ENCODE measurements at regions not wholly inside any gene's neighbourhood (a gene's known extent, or its start where the extent isn't known, plus 50 kb on each side); places are given as distances from the start of the nearest gene placed in this dataset.
"Not testable (repeated sequence)": the region's sequence is repeated elsewhere in the genome, so short reads cannot be mapped to it uniquely, and the experiment has no call there.

- peaks cover 3% of the 10 kb centered on the region for H3K9me3 ChIP-seq (ENCODE audit: severe bottlenecking)
- no peak overlapping the region for H3K4me3 ChIP-seq (ENCODE audit: low read depth, low read length)
- H3K36me3 ChIP-seq: no peaks in the 10 kb centered on the region
- DNase-seq: no peak
- no peak overlapping the region for H3K27ac ChIP-seq
- no peaks in the 10 kb centered on the region for H3K27me3 ChIP-seq (ENCODE audit: insufficient read depth, low read depth, severe bottlenecking)
- no peak for TF ChIP-seq CTCF (IDR thresholded peaks at IDR 0.05; ENCODE audit: low read depth, low read length)
These were observed 178.4 kb downstream of the RTP5 start for GRCh38 chr2:242047963-242048362.

- DNase-seq: no peak
- no peak overlapping the region for H3K4me3 ChIP-seq (ENCODE audit: low read depth, low read length)
- H3K36me3 ChIP-seq: no peaks in the 10 kb centered on the region
- H3K9me3 ChIP-seq (ENCODE audit: severe bottlenecking): peaks cover 3% of the 10 kb centered on the region
- H3K27ac ChIP-seq: no peak overlapping the region
- no peak for TF ChIP-seq CTCF (IDR thresholded peaks at IDR 0.05; ENCODE audit: low read depth, low read length)
- no peaks in the 10 kb centered on the region for H3K27me3 ChIP-seq (ENCODE audit: insufficient read depth, low read depth, severe bottlenecking)
These were observed 178.9 kb downstream of the RTP5 start for GRCh38 chr2:242048479-242048878.

GRCh38 chr2:242049492-242049891 is 180.0 kb downstream of the RTP5 start:
- not testable (repeated sequence) for H3K36me3 ChIP-seq; H3K4me3 ChIP-seq (ENCODE audit: low read depth, low read length); H3K27ac ChIP-seq; H3K27me3 ChIP-seq (ENCODE audit: insufficient read depth, low read depth, severe bottlenecking); H3K9me3 ChIP-seq (ENCODE audit: severe bottlenecking); DNase-seq

- Histone ChIP-seq H3K9me3 (ENCODE audit: severe bottlenecking) (no peaks in the 10 kb centered on the region), H3K27ac (no peak overlapping the region), H3K36me3 (no peaks in the 10 kb centered on the region), H3K27me3 (ENCODE audit: insufficient read depth, low read depth, severe bottlenecking) (no peaks in the 10 kb centered on the region), H3K4me3 (ENCODE audit: low read depth, low read length) (no peak overlapping the region)
- DNase-seq: no peak
- TF ChIP-seq CTCF (IDR thresholded peaks at IDR 0.05; ENCODE audit: low read depth, low read length): no peak
These were observed 181.9 kb downstream of the RTP5 start for GRCh38 chr2:242051463-242051862.

- Histone ChIP-seq H3K4me3 (ENCODE audit: low read depth, low read length) (no peak overlapping the region), H3K27me3 (ENCODE audit: insufficient read depth, low read depth, severe bottlenecking) (no peaks in the 10 kb centered on the region), H3K27ac (no peak overlapping the region), H3K9me3 (ENCODE audit: severe bottlenecking) (no peaks in the 10 kb centered on the region), H3K36me3 (no peaks in the 10 kb centered on the region)
- TF ChIP-seq CTCF (IDR thresholded peaks at IDR 0.05; ENCODE audit: low read depth, low read length): no peak
- no peak for DNase-seq
These were observed 182.9 kb downstream of the RTP5 start for GRCh38 chr2:242052421-242052820.

- Histone ChIP-seq H3K27me3 (ENCODE audit: insufficient read depth, low read depth, severe bottlenecking) (no peaks in the 10 kb centered on the region), H3K27ac (no peak overlapping the region), H3K4me3 (ENCODE audit: low read depth, low read length) (no peak overlapping the region), H3K36me3 (no peaks in the 10 kb centered on the region), H3K9me3 (ENCODE audit: severe bottlenecking) (no peaks in the 10 kb centered on the region)
- TF ChIP-seq CTCF (IDR thresholded peaks at IDR 0.05; ENCODE audit: low read depth, low read length): no peak
- no peak for DNase-seq
These were observed 184.4 kb downstream of the RTP5 start for GRCh38 chr2:242053921-242054320.

Measured in WERI-Rb-1 (cell line).